CD14-positive monocyte (primary cell): ENCODE measurements at regions not wholly inside any gene's neighbourhood (a gene's known extent, or its start where the extent isn't known, plus 50 kb on each side); places are given as distances from the start of the nearest gene placed in this dataset.

Experiments
- DNase-seq, 3 donors: peaks; one replicate each; pipeline ENCODE4 v3.0.0-alpha.2; 2011 to 2022
- H2AFZ ChIP-seq: 2 replicates; pipeline ENCODE4 v1.6.0; 2012; ENCODE audit warnings: mild to moderate bottlenecking, low read depth, low read length, inconsistent platforms; ENCODE audit not compliant: insufficient read depth, poor library complexity, severe bottlenecking
- H3K27ac ChIP-seq, 2 donors: 1 replicate in 1 of 2; 2 replicates in 1 of 2; pipeline ENCODE4 v1.5.1; 2012 to 2013; ENCODE audit warnings: low read length in 2 of 2, control low read depth in 1 of 2, inconsistent platforms in 1 of 2, low read depth in 1 of 2, mild to moderate bottlenecking in 1 of 2
- H3K27me3 ChIP-seq, 2 donors: one replicate each; pipeline versions ENCODE4 v1.6.0 to v1.6.1; 2011 to 2013; ENCODE audit warnings: low read length in 2 of 2; ENCODE audit not compliant: control insufficient read depth in 2 of 2, insufficient read depth in 2 of 2
- H3K36me3 ChIP-seq, 2 donors: replicated peaks in 1 of 2; 1 replicate in 1 of 2; 2 replicates in 1 of 2; pipeline versions ENCODE4 v1.5.1 to v1.6.1; 2012 to 2013; ENCODE audit warnings: low read length in 2 of 2, control low read depth in 1 of 2, inconsistent platforms in 1 of 2, mild to moderate bottlenecking in 1 of 2; ENCODE audit not compliant: insufficient read depth in 2 of 2, control insufficient read depth in 1 of 2
- H3K4me1 ChIP-seq, 2 donors: 1 replicate in 1 of 2; 2 replicates in 1 of 2; pipeline versions ENCODE4 v1.5.1 to v1.6.1; 2012 to 2013; ENCODE audit warnings: low read length in 2 of 2, control low read depth in 1 of 2, inconsistent platforms in 1 of 2, mild to moderate bottlenecking in 1 of 2, moderate library complexity in 1 of 2; ENCODE audit not compliant: insufficient read depth in 2 of 2, control insufficient read depth in 1 of 2
- H3K4me2 ChIP-seq: replicated peaks from 2 replicates; pipeline ENCODE3; 2012; ENCODE audit warnings: low read length, moderate library complexity, mild to moderate bottlenecking; ENCODE audit not compliant: poor library complexity, severe bottlenecking; ENCODE audit errors: extremely low read depth
- H3K4me3 ChIP-seq, 3 experiments: fragments of 200-600 bp in 1 of 3; sonication (generic) in 1 of 3; replicated peaks in 1 of 3; 1 replicate in 2 of 3; 2 replicates in 1 of 3; pipeline ENCODE4 v1.5.1; 2011 to 2013; ENCODE audit warnings: low read length in 3 of 3, mild to moderate bottlenecking in 3 of 3, control low read depth in 2 of 3, low read depth in 2 of 3, inconsistent platforms in 1 of 3, moderate library complexity in 1 of 3
- H3K79me2 ChIP-seq: 2 replicates; pipeline ENCODE4 v1.6.0; 2012; ENCODE audit warnings: mild to moderate bottlenecking, control low read depth, inconsistent platforms, low read length, moderate library complexity; ENCODE audit not compliant: insufficient read depth
- H3K9ac ChIP-seq: 2 replicates; pipeline ENCODE4 v1.6.0; 2017; ENCODE audit warnings: low read length, mild to moderate bottlenecking; ENCODE audit not compliant: insufficient read depth, poor library complexity, severe bottlenecking
- H3K9me3 ChIP-seq, 2 donors: replicated peaks in 1 of 2; 1 replicate in 1 of 2; 2 replicates in 1 of 2; pipeline versions ENCODE4 v1.5.1 to v1.6.1; 2012 to 2013; ENCODE audit warnings: low read length in 2 of 2, control low read depth in 1 of 2; ENCODE audit not compliant: control insufficient read depth in 1 of 2, insufficient read depth in 1 of 2
- H4K20me1 ChIP-seq: 2 replicates; pipeline ENCODE4 v1.6.0; 2012; ENCODE audit warnings: mild to moderate bottlenecking, low read length, control low read depth, moderate library complexity; ENCODE audit not compliant: insufficient read depth
- H3K27ac Mint-ChIP-seq, 7 donors: one replicate each; pipeline ENCODE4 v1.8.0; 2020; ENCODE audit warnings: mild to moderate bottlenecking in 7 of 7, mixed read lengths in 7 of 7, moderate library complexity in 6 of 7, inconsistent platforms in 2 of 7
- H3K27me3 Mint-ChIP-seq, 3 donors: one replicate each; pipeline ENCODE4 v1.8.0; 2021 to 2022; ENCODE audit warnings: low read depth in 3 of 3, mild to moderate bottlenecking in 3 of 3, mixed read lengths in 3 of 3, moderate library complexity in 3 of 3, inconsistent platforms in 1 of 3
- H3K36me3 Mint-ChIP-seq, 2 donors: one replicate each; pipeline ENCODE4 v1.8.0; 2020; ENCODE audit warnings: mixed read lengths in 2 of 2, inconsistent platforms in 1 of 2, mild to moderate bottlenecking in 1 of 2
- H3K4me1 Mint-ChIP-seq: one replicate; pipeline ENCODE4 v1.8.0; 2020; ENCODE audit warnings: mild to moderate bottlenecking, mixed read lengths
- H3K4me3 Mint-ChIP-seq, 2 donors: one replicate each; pipeline ENCODE4 v1.8.0; 2020; ENCODE audit warnings: mild to moderate bottlenecking in 2 of 2, mixed read lengths in 2 of 2, moderate library complexity in 1 of 2
- H3K9me3 Mint-ChIP-seq, 7 donors: one replicate each; pipeline ENCODE4 v1.8.0; 2020 to 2022; ENCODE audit warnings: mixed read lengths in 7 of 7, mild to moderate bottlenecking in 6 of 7, moderate library complexity in 6 of 7, inconsistent platforms in 2 of 7
- CTCF ChIP-seq: fragments of 200-600 bp; IDR thresholded peaks from one replicate; pipeline ENCODE4 v1.8.0; 2022; ENCODE audit warnings: antibody characterized with exemption, mild to moderate bottlenecking
- WGBS: methylation state at CpG from one replicate; pipeline ENCODE4 v1.1.5; 2013; ENCODE audit warnings: missing lambda C conversion rate; ENCODE audit not compliant: insufficient coverage; 5-methylcytosine and 5-hydroxymethylcytosine counted together
- intact Hi-C, 2 donors: fragments of 100-400 bp; cut with micrococcal nuclease; formaldehyde crosslinking; loops; one replicate each; pipeline versions ENCODE4 v1.15.0 to v1.15.1; 2023

DNA sequence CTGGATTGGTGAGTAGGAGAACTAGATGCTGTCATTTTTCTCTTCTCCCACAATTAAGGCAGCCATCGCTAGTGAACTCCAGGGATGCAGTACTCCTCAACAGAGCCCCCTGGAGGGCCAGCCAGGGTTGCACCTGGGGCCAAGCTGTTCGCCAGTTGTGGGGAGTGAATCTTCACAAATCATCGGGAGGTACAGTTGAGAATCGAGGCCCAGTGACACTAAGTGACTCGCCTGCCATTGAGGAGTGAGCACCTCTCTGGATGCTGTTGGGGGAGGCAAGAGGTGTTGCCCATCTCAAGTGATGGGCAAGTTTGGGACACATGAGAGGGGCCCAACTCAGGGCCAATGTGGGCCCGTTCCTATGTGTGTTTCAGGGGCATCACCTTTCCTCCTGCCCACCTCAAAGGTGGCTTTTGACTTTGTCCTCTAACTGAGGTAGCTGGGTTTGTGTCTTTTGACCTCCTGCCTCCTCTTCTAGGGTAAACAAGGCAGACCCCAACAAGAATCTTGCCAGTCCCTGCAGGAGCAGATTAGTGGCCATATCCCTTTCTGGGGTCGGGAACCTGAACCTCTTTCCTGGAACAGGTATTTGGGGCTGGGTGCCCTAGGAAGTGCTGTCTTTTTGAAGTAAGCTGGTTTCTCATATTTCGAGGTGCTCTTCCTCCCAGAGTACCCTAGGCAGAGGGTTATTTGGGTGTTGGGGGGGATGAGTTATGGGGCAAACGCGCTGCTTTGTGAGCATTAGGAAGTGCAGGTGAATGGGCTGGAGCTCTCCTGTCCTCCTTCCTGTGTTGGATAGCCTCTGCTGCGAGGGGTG lies 181.2 kb downstream of the MACROH2A1 start:
- Histone ChIP-seq H3K79me2 (no peaks in the 10 kb centered on the region), H2AFZ (no peak overlapping the region), H3K4me2 (no peak overlapping the region), H3K36me3 (no peaks in the 10 kb centered on the region), H3K4me3 (no peak overlapping the region), H3K27ac (no peak overlapping the region), H4K20me1 (no peaks in the 10 kb centered on the region), H3K9me3 (no peaks in the 10 kb centered on the region), H3K27me3 (no peaks in the 10 kb centered on the region), H3K9ac (no peak overlapping the region), H3K4me1 (peaks cover 18 to 27% of the 10 kb centered on the region in 2 donors)
- Mint-ChIP-seq H3K27ac (no peak overlapping the region), H3K4me1 (peaks cover 29% of the 10 kb centered on the region), H3K9me3 (no peaks in the 10 kb centered on the region), H3K36me3 (no peaks in the 10 kb centered on the region), H3K27me3 (peaks cover 0 to 9% (median 1%) of the 10 kb centered on the region in 3 donors), H3K4me3 (no peak overlapping the region)
- DNase-seq: no peak
- no peak for TF ChIP-seq CTCF
- intact Hi-C loops: no loop called here
- WGBS: 98% methylated on average over 7 of the region's 11 CpGs

GRCh38 chr5:135216471-135217343 lies 182.3 kb downstream of the MACROH2A1 start:
- Mint-ChIP-seq H3K4me1 (peaks cover 37% of the 10 kb centered on the region), H3K27me3 (peaks cover 0 to 7% (median 1%) of the 10 kb centered on the region in 3 donors), H3K36me3 (no peaks in the 10 kb centered on the region), H3K27ac (no peak overlapping the region), H3K4me3 (no peak overlapping the region), H3K9me3 (no peaks in the 10 kb centered on the region)
- no peaks in the 10 kb centered on the region for H3K36me3 ChIP-seq
- no peaks in the 10 kb centered on the region for H3K9me3 ChIP-seq
- H3K4me3 ChIP-seq: no peak overlapping the region
- no peak overlapping the region for H3K4me2 ChIP-seq
- peaks cover 30 to 38% of the 10 kb centered on the region in 2 donors for H3K4me1 ChIP-seq
- H3K27ac ChIP-seq: no peak overlapping the region
- intact Hi-C loops: no loop called here
- H3K27me3 ChIP-seq: no peaks in the 10 kb centered on the region
- no peaks in the 10 kb centered on the region for H3K79me2 ChIP-seq
- H4K20me1 ChIP-seq: no peaks in the 10 kb centered on the region
- H2AFZ ChIP-seq: no peak overlapping the region
- no peak for TF ChIP-seq CTCF
- no peak for DNase-seq
- H3K9ac ChIP-seq: no peak overlapping the region
